Left lung (tissue), 4 donors: ENCODE measurements at regions not wholly inside any gene's neighbourhood (a gene's known extent, or its start where the extent isn't known, plus 50 kb on each side); places are given as distances from the start of the nearest gene placed in this dataset.

Source experiments
- ATAC-seq: fragments of 200-7000 bp; cut with Tn5 transposase; one replicate; pipeline ENCODE4 v1.9.1; 2020; ENCODE audit warnings: moderate library complexity
- DNase-seq, 4 donors: peaks; one replicate each; pipeline ENCODE4 v3.0.0-alpha.2; 2013 to 2020
- H3K27ac ChIP-seq, 2 donors: fragments of 200-600 bp; sonication (generic) in 1 of 2; one replicate each; pipeline versions ENCODE4 v1.5.0 to v1.8.0; 2020 to 2021
- H3K27me3 ChIP-seq, 2 donors: fragments of 200-600 bp; sonication (generic) in 1 of 2; one replicate each; pipeline versions ENCODE4 v1.5.0 to v1.8.0; 2020 to 2021
- H3K36me3 ChIP-seq, 2 donors: fragments of 200-600 bp; sonication (generic) in 1 of 2; one replicate each; pipeline versions ENCODE4 v1.5.0 to v1.8.0; 2020 to 2021
- H3K4me1 ChIP-seq, 2 donors: fragments of 200-600 bp; one replicate each; pipeline ENCODE4 v1.8.0; 2021
- H3K4me3 ChIP-seq, 2 donors: fragments of 200-600 bp; sonication (generic) in 1 of 2; one replicate each; pipeline versions ENCODE4 v1.5.0 to v1.8.0; 2020 to 2021; ENCODE audit warnings: mild to moderate bottlenecking in 1 of 2
- H3K9me3 ChIP-seq, 2 donors: fragments of 200-600 bp; sonication (generic) in 1 of 2; one replicate each; pipeline versions ENCODE4 v1.5.0 to v1.8.0; 2020 to 2021
- CTCF ChIP-seq, 2 donors: fragments of 200-600 bp; sonication (generic) in 1 of 2; IDR thresholded peaks; one replicate each; pipeline versions ENCODE4 v1.5.0 to v1.8.0; 2021; ENCODE audit warnings: antibody characterized with exemption in 2 of 2
- intact Hi-C, 2 donors: fragments of 100-400 bp; cut with DNase I; formaldehyde crosslinking; loops; one replicate each; pipeline versions ENCODE4 v1.11.2 to v1.14.2; 2022
- donor health status: DM: no; HTN: yes; CAD: no.
- donor health status: DM: no; HTN: no; CAD: no.

- Histone ChIP-seq H3K36me3 (no peaks in the 10 kb centered on the region), H3K27ac (no peak overlapping the region), H3K4me3 (no peak overlapping the region), H3K27me3 (no peaks in the 10 kb centered on the region), H3K4me1 (no peaks in the 10 kb centered on the region), H3K9me3 (no peaks in the 10 kb centered on the region)
- TF ChIP-seq CTCF (IDR thresholded peaks at IDR 0.05) = no peak
- ATAC-seq (no peak), DNase-seq (no peak)
- intact Hi-C loops = no loop called here
These were observed 308.5 kb downstream of the MAT2B start for GRCh38 chr5:163813900-163814299.

- no peak overlapping the region for H3K4me3 ChIP-seq
- no peak for ATAC-seq
- intact Hi-C loops = no loop called here
These were observed 309.9 kb downstream of the MAT2B start for GRCh38 chr5:163815240-163815791.

GRCh38 chr5:163821142-163821541 lies 315.7 kb downstream of the MAT2B start:
- DNase-seq = no peak

More at GRCh38 chr5:163815240-163815791, 309.9 kb downstream of the MAT2B start:
- no peak for TF ChIP-seq CTCF (IDR thresholded peaks at IDR 0.05)
- no peaks in the 10 kb centered on the region for H3K27me3 ChIP-seq
- H3K4me1 ChIP-seq = no peaks in the 10 kb centered on the region
- no peak for DNase-seq
- no peaks in the 10 kb centered on the region for H3K9me3 ChIP-seq
- H3K27ac ChIP-seq = no peak overlapping the region
- no peaks in the 10 kb centered on the region for H3K36me3 ChIP-seq

GRCh38 chr5:163822548-163822947 lies 317.1 kb downstream of the MAT2B start:
- no peaks in the 10 kb centered on the region for H3K27me3 ChIP-seq
- no peaks in the 10 kb centered on the region for H3K4me1 ChIP-seq
- H3K9me3 ChIP-seq = peaks cover 0 to 8% of the 10 kb centered on the region in 2 donors
- no peak overlapping the region for H3K4me3 ChIP-seq
- no peak overlapping the region for H3K27ac ChIP-seq
- ATAC-seq (no peak), DNase-seq (no peak)
- H3K36me3 ChIP-seq = no peaks in the 10 kb centered on the region
- intact Hi-C loops = no loop called here
- TF ChIP-seq CTCF (IDR thresholded peaks at IDR 0.05) = no peak

More at GRCh38 chr5:163821142-163821541, 315.7 kb downstream of the MAT2B start:
- H3K4me1 ChIP-seq = no peaks in the 10 kb centered on the region
- no peak for ATAC-seq
- no peaks in the 10 kb centered on the region for H3K36me3 ChIP-seq
- no peak for TF ChIP-seq CTCF (IDR thresholded peaks at IDR 0.05)
- no peaks in the 10 kb centered on the region for H3K27me3 ChIP-seq
- H3K27ac ChIP-seq = no peak overlapping the region
- intact Hi-C loops = no loop called here
- no peak overlapping the region for H3K4me3 ChIP-seq
- peaks cover 0 to 8% of the 10 kb centered on the region in 2 donors for H3K9me3 ChIP-seq

- Histone ChIP-seq H3K9me3 (peaks cover 0 to 5% of the 10 kb centered on the region in 2 donors), H3K4me3 (no peak overlapping the region), H3K27ac (no peak overlapping the region), H3K36me3 (no peaks in the 10 kb centered on the region), H3K4me1 (no peaks in the 10 kb centered on the region), H3K27me3 (no peaks in the 10 kb centered on the region)
- no peak for ATAC-seq
- DNase-seq = peak in 1 of 4 donors; percentile 5
- intact Hi-C loops = no loop called here
- no peak for TF ChIP-seq CTCF (IDR thresholded peaks at IDR 0.05)
These were observed 320.2 kb downstream of the MAT2B start for GRCh38 chr5:163825661-163826060.
